HFFc6 (cell line): ENCODE measurements at regions not wholly inside any gene's neighbourhood (a gene's known extent, or its start where the extent isn't known, plus 50 kb on each side); places are given as distances from the start of the nearest gene placed in this dataset.
"Not testable (repeated sequence)": the region's sequence is repeated elsewhere in the genome, so short reads cannot be mapped to it uniquely, and the experiment has no call there.

Experiments
- DNase-seq: peaks from one replicate; pipeline ENCODE4 v3.0.0-alpha.2; 2018
- H3K27ac Mint-ChIP-seq: 2 replicates; pipeline ENCODE4 v1.8.0; 2020; ENCODE audit warnings: mild to moderate bottlenecking, mixed read lengths
- H3K27me3 Mint-ChIP-seq: 2 replicates; pipeline ENCODE4 v1.8.0; 2021; ENCODE audit warnings: mild to moderate bottlenecking, moderate library complexity, mixed read lengths; ENCODE audit not compliant: insufficient read depth
- H3K36me3 Mint-ChIP-seq: 2 replicates; pipeline ENCODE4 v1.8.0; 2021; ENCODE audit warnings: low read depth, mixed read lengths
- H3K4me1 Mint-ChIP-seq: 2 replicates; pipeline ENCODE4 v1.8.0; 2020; ENCODE audit warnings: low read depth, mixed read lengths
- H3K4me3 Mint-ChIP-seq: 2 replicates; pipeline ENCODE4 v1.8.0; 2020; ENCODE audit warnings: mild to moderate bottlenecking, moderate library complexity, mixed read lengths
- H3K9me3 Mint-ChIP-seq: 2 replicates; pipeline ENCODE4 v1.8.0; 2020; ENCODE audit warnings: mild to moderate bottlenecking, mixed read lengths
- CTCF ChIP-seq: fragments of 200-600 bp; sonication (generic); IDR thresholded peaks from 2 replicates; pipeline ENCODE4 v1.5.0; 2021; ENCODE audit warnings: antibody characterized with exemption, mild to moderate bottlenecking

GRCh38 chr2:183967756-183968155 is 630.6 kb upstream of the ZNF804A start:
- Mint-ChIP-seq H3K27me3 (no peaks in the 10 kb centered on the region), H3K4me3 (no peak overlapping the region), H3K36me3 (no peaks in the 10 kb centered on the region), H3K4me1 (no peaks in the 10 kb centered on the region), H3K27ac (no peak overlapping the region), H3K9me3 (peaks cover 31% of the 10 kb centered on the region)
- no peak for TF ChIP-seq CTCF
- no peak for DNase-seq

- not testable (repeated sequence) for H3K27me3 Mint-ChIP-seq, H3K27ac Mint-ChIP-seq, H3K4me1 Mint-ChIP-seq, H3K4me3 Mint-ChIP-seq, DNase-seq, H3K36me3 Mint-ChIP-seq
- peaks cover 64% of the 10 kb centered on the region for H3K9me3 Mint-ChIP-seq
Observed at GRCh38 chr2:183975676-183976075, 622.7 kb upstream of the ZNF804A start.

- no peak for DNase-seq
- no peaks in the 10 kb centered on the region for H3K36me3 Mint-ChIP-seq
- H3K4me3 Mint-ChIP-seq: no peak overlapping the region
- H3K4me1 Mint-ChIP-seq: no peaks in the 10 kb centered on the region
- no peak for TF ChIP-seq CTCF
- H3K27me3 Mint-ChIP-seq: no peaks in the 10 kb centered on the region
- no peak overlapping the region for H3K27ac Mint-ChIP-seq
- peaks cover 37% of the 10 kb centered on the region for H3K9me3 Mint-ChIP-seq
Observed at GRCh38 chr2:183984871-183985270, 613.5 kb upstream of the ZNF804A start.

GRCh38 chr2:183991968-183992367 is 606.4 kb upstream of the ZNF804A start:
- 0 out of 2 replicates have a peak, but pooled peaks cover 6% of the 10 kb centered on the region for H3K36me3 Mint-ChIP-seq
- no peaks in the 10 kb centered on the region for H3K27me3 Mint-ChIP-seq
- TF ChIP-seq CTCF: no peak
- no peaks in the 10 kb centered on the region for H3K4me1 Mint-ChIP-seq
- H3K4me3 Mint-ChIP-seq: no peak overlapping the region
- H3K27ac Mint-ChIP-seq: no peak overlapping the region
- DNase-seq: no peak
- H3K9me3 Mint-ChIP-seq: peaks cover 58% of the 10 kb centered on the region

- Mint-ChIP-seq H3K27me3 (no peaks in the 10 kb centered on the region), H3K4me3 (no peak overlapping the region), H3K4me1 (no peaks in the 10 kb centered on the region), H3K27ac (no peak overlapping the region), H3K9me3 (peaks cover 55% of the 10 kb centered on the region), H3K36me3 (0 out of 2 replicates have a peak, but pooled peaks cover 6% of the 10 kb centered on the region)
- TF ChIP-seq CTCF: no peak
- DNase-seq: no peak
Observed at GRCh38 chr2:183993052-183993451, 605.3 kb upstream of the ZNF804A start.

- no peak for DNase-seq
- no peaks in the 10 kb centered on the region for H3K27me3 Mint-ChIP-seq
- 0 out of 2 replicates have a peak, but pooled peaks cover 3% of the 10 kb centered on the region for H3K36me3 Mint-ChIP-seq
- H3K27ac Mint-ChIP-seq: no peak overlapping the region
- H3K4me3 Mint-ChIP-seq: no peak overlapping the region
- H3K4me1 Mint-ChIP-seq: no peaks in the 10 kb centered on the region
- TF ChIP-seq CTCF: no peak
- H3K9me3 Mint-ChIP-seq: peaks cover 46% of the 10 kb centered on the region
Observed at GRCh38 chr2:183995632-183996031, 602.7 kb upstream of the ZNF804A start.
